HCT116 (cell line): ENCODE measurements at regions not wholly inside any gene's neighbourhood (a gene's known extent, or its start where the extent isn't known, plus 50 kb on each side); places are given as distances from the start of the nearest gene placed in this dataset.

Experiments
- EZH2 ChIP-seq: fragments of 200-600 bp; sonication (generic); IDR thresholded peaks from 2 replicates; pipeline ENCODE4 v1.6.1; 2017; ENCODE audit warnings: antibody characterized with exemption, mixed run types
- EZH2phosphoT487 ChIP-seq: fragments of 200-600 bp; IDR thresholded peaks from 2 replicates; pipeline ENCODE4 v1.6.1; 2018; ENCODE audit warnings: antibody characterized with exemption, borderline replicate concordance
- FOSL1 ChIP-seq: IDR thresholded peaks from 2 replicates; pipeline ENCODE4 v1.6.1; 2012; ENCODE audit warnings: low read depth
- JUND ChIP-seq: IDR thresholded peaks from 2 replicates; pipeline ENCODE4 v1.6.1; 2012
- POLR2A ChIP-seq: IDR thresholded peaks from 2 replicates; pipeline ENCODE4 v1.7.0; 2011; ENCODE audit warnings: borderline replicate concordance; ENCODE audit not compliant: insufficient read depth, insufficient read length; ENCODE audit errors: extremely low read depth
- POLR2AphosphoS5 ChIP-seq: IDR thresholded peaks from 2 replicates; pipeline ENCODE4 v1.6.1; 2011; ENCODE audit warnings: mild to moderate bottlenecking, low read depth, low read length, moderate library complexity
- RAD21 ChIP-seq: IDR thresholded peaks from 2 replicates; pipeline ENCODE4 v1.6.1; 2012; ENCODE audit warnings: low read depth, mild to moderate bottlenecking
- SIN3A ChIP-seq: IDR thresholded peaks from 2 replicates; pipeline ENCODE4 v1.6.1; 2012; ENCODE audit warnings: low read depth
- SP1 ChIP-seq: IDR thresholded peaks from 2 replicates; pipeline ENCODE4 v1.6.1; 2012; ENCODE audit warnings: low read depth
- SRF ChIP-seq: IDR thresholded peaks from 2 replicates; pipeline ENCODE4 v1.6.1; 2012; ENCODE audit warnings: low read depth
- TCF7L2 ChIP-seq: IDR thresholded peaks from 2 replicates; pipeline ENCODE4 v1.7.0; 2011; ENCODE audit warnings: borderline replicate concordance, inconsistent platforms; ENCODE audit not compliant: insufficient read depth, insufficient read length; ENCODE audit errors: extremely low read depth
- YY1 ChIP-seq: IDR thresholded peaks from 2 replicates; pipeline ENCODE4 v1.6.1; 2011; ENCODE audit warnings: low read length, low read depth, moderate library complexity, mild to moderate bottlenecking; ENCODE audit not compliant: insufficient replicate concordance; ENCODE audit errors: extremely low read depth
- TF ChIP-seq, protein P1 (sequence below), 3 experiments: fragments of 200-600 bp in 1 of 3; sonication (generic) in 1 of 3; IDR thresholded peaks in 2 of 3; conservative IDR thresholded peaks in 1 of 3; 2 replicates each; pipeline ENCODE4 v1.5.1; 2012 to 2017; ENCODE audit warnings: low read depth in 2 of 3, low read length in 2 of 3, antibody characterized with exemption in 1 of 3, borderline replicate concordance in 1 of 3, control low read depth in 1 of 3, mild to moderate bottlenecking in 1 of 3, mixed read lengths in 1 of 3, mixed run types in 1 of 3, moderate library complexity in 1 of 3; ENCODE audit not compliant: insufficient read depth in 1 of 3
- TF ChIP-seq, protein P2 (sequence below): IDR thresholded peaks from 2 replicates; pipeline ENCODE4 v1.6.1; 2012

DNA sequence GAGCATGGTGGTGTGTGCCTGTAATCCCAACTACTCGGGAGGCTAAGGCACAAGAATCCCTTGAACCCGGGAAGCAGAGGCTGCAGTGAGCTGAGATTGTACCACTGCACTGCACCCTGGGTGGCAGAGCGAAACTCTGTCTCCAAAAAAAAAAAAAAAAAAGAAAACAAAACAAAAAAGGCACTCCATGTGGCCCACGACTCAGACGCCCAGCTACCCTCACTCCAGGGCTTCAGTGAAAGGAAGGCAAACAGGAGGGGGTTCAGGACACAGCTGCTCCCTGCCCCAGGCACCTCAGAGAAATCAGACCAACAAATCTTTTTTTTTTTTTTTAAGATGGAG, 91.7 kb downstream of the LITAF start:
- TF ChIP-seq EZH2 (no peak), SRF (no peak), SP1 (no peak), YY1 (no peak), POLR2AphosphoS5 (no peak), SIN3A (no peak), RAD21 (no peak), TCF7L2 (no peak), EZH2phosphoT487 (no peak), FOSL1 (no peak), JUND (no peak), POLR2A (no peak)
- TF ChIP-seq, protein P1, sequence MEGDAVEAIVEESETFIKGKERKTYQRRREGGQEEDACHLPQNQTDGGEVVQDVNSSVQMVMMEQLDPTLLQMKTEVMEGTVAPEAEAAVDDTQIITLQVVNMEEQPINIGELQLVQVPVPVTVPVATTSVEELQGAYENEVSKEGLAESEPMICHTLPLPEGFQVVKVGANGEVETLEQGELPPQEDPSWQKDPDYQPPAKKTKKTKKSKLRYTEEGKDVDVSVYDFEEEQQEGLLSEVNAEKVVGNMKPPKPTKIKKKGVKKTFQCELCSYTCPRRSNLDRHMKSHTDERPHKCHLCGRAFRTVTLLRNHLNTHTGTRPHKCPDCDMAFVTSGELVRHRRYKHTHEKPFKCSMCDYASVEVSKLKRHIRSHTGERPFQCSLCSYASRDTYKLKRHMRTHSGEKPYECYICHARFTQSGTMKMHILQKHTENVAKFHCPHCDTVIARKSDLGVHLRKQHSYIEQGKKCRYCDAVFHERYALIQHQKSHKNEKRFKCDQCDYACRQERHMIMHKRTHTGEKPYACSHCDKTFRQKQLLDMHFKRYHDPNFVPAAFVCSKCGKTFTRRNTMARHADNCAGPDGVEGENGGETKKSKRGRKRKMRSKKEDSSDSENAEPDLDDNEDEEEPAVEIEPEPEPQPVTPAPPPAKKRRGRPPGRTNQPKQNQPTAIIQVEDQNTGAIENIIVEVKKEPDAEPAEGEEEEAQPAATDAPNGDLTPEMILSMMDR (IDR thresholded peaks at IDR 0.05 in 2 of 3, conservative IDR thresholded peaks at IDR 0.05 in 1 of 3; ENCODE audit: borderline replicate concordance in 1 of 3, insufficient read depth in 1 of 3, low read depth in 2 of 3, low read length in 2 of 3), result no peak
- TF ChIP-seq, protein P2, sequence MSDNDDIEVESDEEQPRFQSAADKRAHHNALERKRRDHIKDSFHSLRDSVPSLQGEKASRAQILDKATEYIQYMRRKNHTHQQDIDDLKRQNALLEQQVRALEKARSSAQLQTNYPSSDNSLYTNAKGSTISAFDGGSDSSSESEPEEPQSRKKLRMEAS, result no peak
